HCT116 (cell line): ENCODE measurements at regions not wholly inside any gene's neighbourhood (a gene's known extent, or its start where the extent isn't known, plus 50 kb on each side); places are given as distances from the start of the nearest gene placed in this dataset.

Experiments
- CTCF ChIP-seq, 3 experiments: fragments of 200-600 bp in 1 of 3; sonication (generic) in 1 of 3; IDR thresholded peaks in 2 of 3; conservative IDR thresholded peaks in 1 of 3; 2 replicates each; pipeline ENCODE4 v1.5.1; 2012 to 2017; ENCODE audit warnings: low read depth in 2 of 3, low read length in 2 of 3, antibody characterized with exemption in 1 of 3, borderline replicate concordance in 1 of 3, control low read depth in 1 of 3, mild to moderate bottlenecking in 1 of 3, mixed read lengths in 1 of 3, mixed run types in 1 of 3, moderate library complexity in 1 of 3; ENCODE audit not compliant: insufficient read depth in 1 of 3
- ELF1 ChIP-seq: IDR thresholded peaks from 2 replicates; pipeline ENCODE4 v1.6.1; 2012; ENCODE audit warnings: low read depth, borderline replicate concordance
- EZH2 ChIP-seq: fragments of 200-600 bp; sonication (generic); IDR thresholded peaks from 2 replicates; pipeline ENCODE4 v1.6.1; 2017; ENCODE audit warnings: antibody characterized with exemption, mixed run types
- POLR2A ChIP-seq: IDR thresholded peaks from 2 replicates; pipeline ENCODE4 v1.7.0; 2011; ENCODE audit warnings: borderline replicate concordance; ENCODE audit not compliant: insufficient read depth, insufficient read length; ENCODE audit errors: extremely low read depth
- RAD21 ChIP-seq: IDR thresholded peaks from 2 replicates; pipeline ENCODE4 v1.6.1; 2012; ENCODE audit warnings: low read depth, mild to moderate bottlenecking
- SP1 ChIP-seq: IDR thresholded peaks from 2 replicates; pipeline ENCODE4 v1.6.1; 2012; ENCODE audit warnings: low read depth
- ZNF274 ChIP-seq: fragments of 200-500 bp; sonication (Bioruptor generic); IDR thresholded peaks from 2 replicates; pipeline ENCODE4 v1.6.1; 2014; ENCODE audit warnings: mild to moderate bottlenecking, low read depth, low read length, inconsistent platforms
- TF ChIP-seq, protein P1 (sequence below): IDR thresholded peaks from 2 replicates; pipeline ENCODE4 v1.6.1; 2012; ENCODE audit warnings: low read depth

DNA sequence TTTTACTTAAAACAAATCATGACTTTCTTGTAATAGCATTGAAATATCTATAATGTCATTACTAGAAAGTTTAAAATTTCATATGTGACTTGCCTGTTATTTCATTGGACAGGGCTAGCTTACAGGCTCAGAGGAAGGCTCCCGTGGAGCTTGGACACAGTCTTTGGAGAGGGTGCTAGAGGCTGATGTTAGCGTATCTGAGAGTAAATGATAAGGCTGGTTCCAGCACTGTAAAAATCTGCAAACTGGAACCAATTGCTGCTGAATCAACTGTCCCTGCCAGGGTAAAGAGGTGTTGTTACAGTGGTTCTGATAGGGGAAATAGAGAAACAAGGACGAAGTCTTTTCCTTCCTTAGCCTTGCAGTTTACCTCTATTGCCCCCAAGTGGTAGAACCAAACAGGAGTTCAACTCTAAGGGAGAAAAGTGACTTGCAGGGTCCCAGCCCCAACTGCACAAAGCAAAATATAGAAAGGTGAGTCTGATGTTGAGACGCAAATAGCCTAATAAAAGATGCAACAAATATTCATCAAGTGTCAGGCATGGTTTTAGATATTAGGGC, 901.7 kb downstream of the DIAPH3 start:
- TF ChIP-seq CTCF (IDR thresholded peaks at IDR 0.05 in 2 of 3, conservative IDR thresholded peaks at IDR 0.05 in 1 of 3; ENCODE audit: borderline replicate concordance in 1 of 3, insufficient read depth in 1 of 3, low read depth in 2 of 3, low read length in 2 of 3) = no peak
- no peak for TF ChIP-seq SP1
- no peak for TF ChIP-seq EZH2
- no peak for TF ChIP-seq POLR2A
- no peak for TF ChIP-seq RAD21
- TF ChIP-seq ELF1 = no peak
- no peak for TF ChIP-seq ZNF274
- TF ChIP-seq, protein P1, sequence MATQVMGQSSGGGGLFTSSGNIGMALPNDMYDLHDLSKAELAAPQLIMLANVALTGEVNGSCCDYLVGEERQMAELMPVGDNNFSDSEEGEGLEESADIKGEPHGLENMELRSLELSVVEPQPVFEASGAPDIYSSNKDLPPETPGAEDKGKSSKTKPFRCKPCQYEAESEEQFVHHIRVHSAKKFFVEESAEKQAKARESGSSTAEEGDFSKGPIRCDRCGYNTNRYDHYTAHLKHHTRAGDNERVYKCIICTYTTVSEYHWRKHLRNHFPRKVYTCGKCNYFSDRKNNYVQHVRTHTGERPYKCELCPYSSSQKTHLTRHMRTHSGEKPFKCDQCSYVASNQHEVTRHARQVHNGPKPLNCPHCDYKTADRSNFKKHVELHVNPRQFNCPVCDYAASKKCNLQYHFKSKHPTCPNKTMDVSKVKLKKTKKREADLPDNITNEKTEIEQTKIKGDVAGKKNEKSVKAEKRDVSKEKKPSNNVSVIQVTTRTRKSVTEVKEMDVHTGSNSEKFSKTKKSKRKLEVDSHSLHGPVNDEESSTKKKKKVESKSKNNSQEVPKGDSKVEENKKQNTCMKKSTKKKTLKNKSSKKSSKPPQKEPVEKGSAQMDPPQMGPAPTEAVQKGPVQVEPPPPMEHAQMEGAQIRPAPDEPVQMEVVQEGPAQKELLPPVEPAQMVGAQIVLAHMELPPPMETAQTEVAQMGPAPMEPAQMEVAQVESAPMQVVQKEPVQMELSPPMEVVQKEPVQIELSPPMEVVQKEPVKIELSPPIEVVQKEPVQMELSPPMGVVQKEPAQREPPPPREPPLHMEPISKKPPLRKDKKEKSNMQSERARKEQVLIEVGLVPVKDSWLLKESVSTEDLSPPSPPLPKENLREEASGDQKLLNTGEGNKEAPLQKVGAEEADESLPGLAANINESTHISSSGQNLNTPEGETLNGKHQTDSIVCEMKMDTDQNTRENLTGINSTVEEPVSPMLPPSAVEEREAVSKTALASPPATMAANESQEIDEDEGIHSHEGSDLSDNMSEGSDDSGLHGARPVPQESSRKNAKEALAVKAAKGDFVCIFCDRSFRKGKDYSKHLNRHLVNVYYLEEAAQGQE = no peak
